ENCODE measurements at regions not wholly inside any gene's neighbourhood (a gene's known extent, or its start where the extent isn't known, plus 50 kb on each side); places are given as distances from the start of the nearest gene placed in this dataset.

- H3K27ac ChIP-seq, result no peak overlapping the region
- 70 to 85% methylated on average over 1 to 4 of the region's 5 CpGs for WGBS, 2 donors (ENCODE audit: low coverage in 1 of 2)
- H3K4me3 ChIP-seq, result no peak overlapping the region
- H3K4me1 ChIP-seq, result no peaks in the 10 kb centered on the region
- no peak for ATAC-seq
- H3K27me3 ChIP-seq, result no peaks in the 10 kb centered on the region
- peaks cover 0 to 9% (median 0%) of the 10 kb centered on the region in 3 donors for H3K9me3 ChIP-seq
- H3K36me3 ChIP-seq, result no peaks in the 10 kb centered on the region
- TF ChIP-seq EP300 (IDR thresholded peaks at IDR 0.05) (no peak), POLR2A (IDR thresholded peaks at IDR 0.05) (no peak), POLR2AphosphoS5 (IDR thresholded peaks at IDR 0.05) (no peak), CTCF (IDR thresholded peaks at IDR 0.05) (no peak)
Observed at GRCh38 chr1:208743361-208743760, 499.2 kb upstream of the PLXNA2 start.

GRCh38 chr1:208747979-208748378 is 503.8 kb upstream of the PLXNA2 start:
- Histone ChIP-seq H3K9me3 (no peaks in the 10 kb centered on the region), H3K4me3 (no peak overlapping the region), H3K4me1 (no peaks in the 10 kb centered on the region), H3K36me3 (no peaks in the 10 kb centered on the region), H3K27me3 (no peaks in the 10 kb centered on the region), H3K27ac (no peak overlapping the region)
- 8 to 27% methylated on average over 6 of the region's 6 CpGs for WGBS, 2 donors (ENCODE audit: low coverage in 1 of 2)
- TF ChIP-seq POLR2AphosphoS5 (IDR thresholded peaks at IDR 0.05), result no peak
- no peak for TF ChIP-seq EP300 (IDR thresholded peaks at IDR 0.05)
- no peak for TF ChIP-seq CTCF (IDR thresholded peaks at IDR 0.05)
- TF ChIP-seq POLR2A (IDR thresholded peaks at IDR 0.05), result no peak
- ATAC-seq, result no peak

- Histone ChIP-seq H3K9me3 (no peaks in the 10 kb centered on the region), H3K36me3 (no peaks in the 10 kb centered on the region), H3K27ac (no peak overlapping the region), H3K4me1 (no peaks in the 10 kb centered on the region), H3K27me3 (no peaks in the 10 kb centered on the region), H3K4me3 (no peak overlapping the region)
- ATAC-seq, result no peak
- 63 to 78% methylated on average over 3 to 6 of the region's 6 CpGs for WGBS, 2 donors (ENCODE audit: low coverage in 1 of 2)
- TF ChIP-seq POLR2AphosphoS5 (IDR thresholded peaks at IDR 0.05) (no peak), POLR2A (IDR thresholded peaks at IDR 0.05) (no peak), CTCF (IDR thresholded peaks at IDR 0.05) (no peak)
Observed at GRCh38 chr1:208748387-208749165, 504.4 kb upstream of the PLXNA2 start.

- WGBS, 2 donors (ENCODE audit: low coverage in 1 of 2), result 75 to 76% methylated on average over 3 to 6 of the region's 6 CpGs
- TF ChIP-seq POLR2AphosphoS5 (IDR thresholded peaks at IDR 0.05), result no peak
- no peaks in the 10 kb centered on the region for H3K4me1 ChIP-seq
Observed at GRCh38 chr1:208756339-208756981, 512.3 kb upstream of the PLXNA2 start.

GRCh38 chr1:208757846-208758245 is 513.7 kb upstream of the PLXNA2 start:
- ATAC-seq, result no peak
- H3K27ac ChIP-seq, result no peak overlapping the region
- H3K27me3 ChIP-seq, result no peaks in the 10 kb centered on the region
- H3K9me3 ChIP-seq, result no peaks in the 10 kb centered on the region
- H3K4me1 ChIP-seq, result no peaks in the 10 kb centered on the region
- H3K36me3 ChIP-seq, result no peaks in the 10 kb centered on the region
- TF ChIP-seq POLR2A (IDR thresholded peaks at IDR 0.05), result no peak
- TF ChIP-seq EP300 (IDR thresholded peaks at IDR 0.05), result no peak
- no peak for TF ChIP-seq POLR2AphosphoS5 (IDR thresholded peaks at IDR 0.05)
- no peak for TF ChIP-seq CTCF (IDR thresholded peaks at IDR 0.05)
- WGBS, 2 donors (ENCODE audit: low coverage in 1 of 2), result 80 to 91% methylated on average over 1 of the region's 1 CpG
- H3K4me3 ChIP-seq, result no peak overlapping the region

More at GRCh38 chr1:208756339-208756981, 512.3 kb upstream of the PLXNA2 start:
- Histone ChIP-seq H3K4me3 (no peak overlapping the region), H3K27me3 (no peaks in the 10 kb centered on the region), H3K36me3 (no peaks in the 10 kb centered on the region), H3K27ac (no peak overlapping the region), H3K9me3 (no peaks in the 10 kb centered on the region)
- no peak for ATAC-seq
